ENCODE measurements at regions not wholly inside any gene's neighbourhood (a gene's known extent, or its start where the extent isn't known, plus 50 kb on each side); places are given as distances from the start of the nearest gene placed in this dataset.

GRCh38 chr3:10737785-10738184 is 78.2 kb upstream of the SLC6A11 start:
- Histone ChIP-seq H3K9me3 (ENCODE audit: low read depth) (no peaks in the 10 kb centered on the region), H3K27ac (no peak overlapping the region), H3K36me3 (ENCODE audit: low read depth) (no peaks in the 10 kb centered on the region), H3K9me2 (ENCODE audit: insufficient read depth) (no peaks in the 10 kb centered on the region), H3K4me3 (no peak overlapping the region), H3K9ac (no peak overlapping the region), H2AFZ (no peak overlapping the region), H4K20me1 (ENCODE audit: insufficient read depth) (no peaks in the 10 kb centered on the region), H3K27me3 (replicated peaks; ENCODE audit: insufficient read depth) (peaks cover 16% of the 10 kb centered on the region), H3K4me1 (ENCODE audit: insufficient read depth) (no peaks in the 10 kb centered on the region), H3K4me2 (ENCODE audit: unreplicated experiment) (no peak overlapping the region), H3K79me2 (ENCODE audit: insufficient read depth) (no peaks in the 10 kb centered on the region), H3F3A (ENCODE audit: insufficient read depth) (no peaks in the 10 kb centered on the region)
- DNase-seq, result no peak
- no peak for TF ChIP-seq EZH2phosphoT487 (IDR thresholded peaks at IDR 0.05; ENCODE audit: insufficient read depth, low read depth)
- no peak for TF ChIP-seq EZH2 (IDR thresholded peaks at IDR 0.05; ENCODE audit: insufficient read depth, poor library complexity, severe bottlenecking)
- 58 to 62% methylated on average over 7 of the region's 7 CpGs for WGBS, 2 experiments (ENCODE audit: low coverage in 1 of 2, low lambda C conversion rate in 2 of 2, missing lambda C conversion rate in 2 of 2)
- in situ Hi-C loops (cut with MboI), result no loop called here

- peak; percentile 80 for DNase-seq
- 3 to 4% methylated on average over 26 to 28 of the region's 30 CpGs for WGBS, 2 experiments (ENCODE audit: low coverage in 1 of 2, low lambda C conversion rate in 2 of 2, missing lambda C conversion rate in 2 of 2)
- no peaks in the 10 kb centered on the region for H3K79me2 ChIP-seq (ENCODE audit: insufficient read depth)
- peak overlapping the region; percentile 64 for H2AFZ ChIP-seq
- H3K27ac ChIP-seq, result no peak overlapping the region
- H3K27me3 ChIP-seq (replicated peaks; ENCODE audit: insufficient read depth), result peaks cover 16% of the 10 kb centered on the region
- no peaks in the 10 kb centered on the region for H3K9me2 ChIP-seq (ENCODE audit: insufficient read depth)
- H3K4me1 ChIP-seq (ENCODE audit: insufficient read depth), result no peaks in the 10 kb centered on the region
- H3K4me3 ChIP-seq, result peak overlapping the region; percentile 12
- H3K9ac ChIP-seq, result no peak overlapping the region
- H4K20me1 ChIP-seq (ENCODE audit: insufficient read depth), result no peaks in the 10 kb centered on the region
- H3K9me3 ChIP-seq (ENCODE audit: low read depth), result no peaks in the 10 kb centered on the region
- TF ChIP-seq EZH2 (IDR thresholded peaks at IDR 0.05; ENCODE audit: insufficient read depth, poor library complexity, severe bottlenecking) (no peak), EZH2phosphoT487 (IDR thresholded peaks at IDR 0.05; ENCODE audit: insufficient read depth, low read depth) (no peak)
- H3K36me3 ChIP-seq (ENCODE audit: low read depth), result no peaks in the 10 kb centered on the region
- in situ Hi-C loops (cut with MboI), result no loop called here
- peak overlapping the region; percentile 25 for H3K4me2 ChIP-seq (ENCODE audit: unreplicated experiment)
- no peaks in the 10 kb centered on the region for H3F3A ChIP-seq (ENCODE audit: insufficient read depth)
Observed at GRCh38 chr3:10738688-10739372, 77.2 kb upstream of the SLC6A11 start.

GRCh38 chr3:10740954-10741353 is 75.1 kb upstream of the SLC6A11 start:
- no peaks in the 10 kb centered on the region for H3F3A ChIP-seq (ENCODE audit: insufficient read depth)
- no peak overlapping the region for H3K4me2 ChIP-seq (ENCODE audit: unreplicated experiment)
- H3K9me3 ChIP-seq (ENCODE audit: low read depth), result no peaks in the 10 kb centered on the region
- H3K4me1 ChIP-seq (ENCODE audit: insufficient read depth), result no peaks in the 10 kb centered on the region
- no peaks in the 10 kb centered on the region for H3K36me3 ChIP-seq (ENCODE audit: low read depth)
- TF ChIP-seq EZH2phosphoT487 (IDR thresholded peaks at IDR 0.05; ENCODE audit: insufficient read depth, low read depth) (no peak), EZH2 (IDR thresholded peaks at IDR 0.05; ENCODE audit: insufficient read depth, poor library complexity, severe bottlenecking) (no peak)
- peaks cover 16% of the 10 kb centered on the region for H3K27me3 ChIP-seq (replicated peaks; ENCODE audit: insufficient read depth)
- H3K79me2 ChIP-seq (ENCODE audit: insufficient read depth), result no peaks in the 10 kb centered on the region
- no peaks in the 10 kb centered on the region for H3K9me2 ChIP-seq (ENCODE audit: insufficient read depth)
- in situ Hi-C loops (cut with MboI), result loop anchor here (10.0 kb wide), 1 partner anchor 396 kb away; no protein-coding TSS in a partner anchor
- H4K20me1 ChIP-seq (ENCODE audit: insufficient read depth), result no peaks in the 10 kb centered on the region
- WGBS, 2 experiments (ENCODE audit: low coverage in 1 of 2, low lambda C conversion rate in 2 of 2, missing lambda C conversion rate in 2 of 2), result 44 to 46% methylated on average over 4 of the region's 4 CpGs
- no peak overlapping the region for H3K9ac ChIP-seq
- DNase-seq, result no peak
- no peak overlapping the region for H2AFZ ChIP-seq
- no peak overlapping the region for H3K4me3 ChIP-seq
- no peak overlapping the region for H3K27ac ChIP-seq

GRCh38 chr3:10741891-10742671 is 73.9 kb upstream of the SLC6A11 start:
- in situ Hi-C loops (cut with MboI), result loop anchor here (10.0 kb wide), 1 partner anchor 397 kb away; no protein-coding TSS in a partner anchor
- WGBS, 2 experiments (ENCODE audit: low coverage in 1 of 2, low lambda C conversion rate in 2 of 2, missing lambda C conversion rate in 2 of 2), result 54 to 58% methylated on average over 9 to 10 of the region's 10 CpGs
- Histone ChIP-seq H2AFZ (no peak overlapping the region), H3K36me3 (ENCODE audit: low read depth) (no peaks in the 10 kb centered on the region), H3K9ac (no peak overlapping the region), H3K4me2 (ENCODE audit: unreplicated experiment) (no peak overlapping the region), H3K27ac (no peak overlapping the region), H3K9me3 (ENCODE audit: low read depth) (no peaks in the 10 kb centered on the region), H3F3A (ENCODE audit: insufficient read depth) (no peaks in the 10 kb centered on the region), H4K20me1 (ENCODE audit: insufficient read depth) (no peaks in the 10 kb centered on the region), H3K9me2 (ENCODE audit: insufficient read depth) (no peaks in the 10 kb centered on the region), H3K27me3 (replicated peaks; ENCODE audit: insufficient read depth) (peaks cover 14% of the 10 kb centered on the region), H3K79me2 (ENCODE audit: insufficient read depth) (no peaks in the 10 kb centered on the region), H3K4me3 (no peak overlapping the region), H3K4me1 (ENCODE audit: insufficient read depth) (no peaks in the 10 kb centered on the region)
- no peak for DNase-seq
- TF ChIP-seq EZH2phosphoT487 (IDR thresholded peaks at IDR 0.05; ENCODE audit: insufficient read depth, low read depth) (no peak), EZH2 (IDR thresholded peaks at IDR 0.05; ENCODE audit: insufficient read depth, poor library complexity, severe bottlenecking) (no peak)
